ENCODE measurements at regions not wholly inside any gene's neighbourhood (a gene's known extent, or its start where the extent isn't known, plus 50 kb on each side); places are given as distances from the start of the nearest gene placed in this dataset.

- no peak for TF ChIP-seq POLR2AphosphoS5 (IDR thresholded peaks at IDR 0.05; ENCODE audit: low read depth, low read length)
- TF ChIP-seq SMC3 (IDR thresholded peaks at IDR 0.05; ENCODE audit: low read depth, low read length): no peak
- TF ChIP-seq, protein P1, sequence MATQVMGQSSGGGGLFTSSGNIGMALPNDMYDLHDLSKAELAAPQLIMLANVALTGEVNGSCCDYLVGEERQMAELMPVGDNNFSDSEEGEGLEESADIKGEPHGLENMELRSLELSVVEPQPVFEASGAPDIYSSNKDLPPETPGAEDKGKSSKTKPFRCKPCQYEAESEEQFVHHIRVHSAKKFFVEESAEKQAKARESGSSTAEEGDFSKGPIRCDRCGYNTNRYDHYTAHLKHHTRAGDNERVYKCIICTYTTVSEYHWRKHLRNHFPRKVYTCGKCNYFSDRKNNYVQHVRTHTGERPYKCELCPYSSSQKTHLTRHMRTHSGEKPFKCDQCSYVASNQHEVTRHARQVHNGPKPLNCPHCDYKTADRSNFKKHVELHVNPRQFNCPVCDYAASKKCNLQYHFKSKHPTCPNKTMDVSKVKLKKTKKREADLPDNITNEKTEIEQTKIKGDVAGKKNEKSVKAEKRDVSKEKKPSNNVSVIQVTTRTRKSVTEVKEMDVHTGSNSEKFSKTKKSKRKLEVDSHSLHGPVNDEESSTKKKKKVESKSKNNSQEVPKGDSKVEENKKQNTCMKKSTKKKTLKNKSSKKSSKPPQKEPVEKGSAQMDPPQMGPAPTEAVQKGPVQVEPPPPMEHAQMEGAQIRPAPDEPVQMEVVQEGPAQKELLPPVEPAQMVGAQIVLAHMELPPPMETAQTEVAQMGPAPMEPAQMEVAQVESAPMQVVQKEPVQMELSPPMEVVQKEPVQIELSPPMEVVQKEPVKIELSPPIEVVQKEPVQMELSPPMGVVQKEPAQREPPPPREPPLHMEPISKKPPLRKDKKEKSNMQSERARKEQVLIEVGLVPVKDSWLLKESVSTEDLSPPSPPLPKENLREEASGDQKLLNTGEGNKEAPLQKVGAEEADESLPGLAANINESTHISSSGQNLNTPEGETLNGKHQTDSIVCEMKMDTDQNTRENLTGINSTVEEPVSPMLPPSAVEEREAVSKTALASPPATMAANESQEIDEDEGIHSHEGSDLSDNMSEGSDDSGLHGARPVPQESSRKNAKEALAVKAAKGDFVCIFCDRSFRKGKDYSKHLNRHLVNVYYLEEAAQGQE (IDR thresholded peaks at IDR 0.05; ENCODE audit: low read depth, low read length): no peak
- no peak for TF ChIP-seq MXI1 (IDR thresholded peaks at IDR 0.05; ENCODE audit: low read depth, low read length)
- no peak for TF ChIP-seq NFIC (IDR thresholded peaks at IDR 0.05; ENCODE audit: borderline replicate concordance)
- TF ChIP-seq, protein P2, sequence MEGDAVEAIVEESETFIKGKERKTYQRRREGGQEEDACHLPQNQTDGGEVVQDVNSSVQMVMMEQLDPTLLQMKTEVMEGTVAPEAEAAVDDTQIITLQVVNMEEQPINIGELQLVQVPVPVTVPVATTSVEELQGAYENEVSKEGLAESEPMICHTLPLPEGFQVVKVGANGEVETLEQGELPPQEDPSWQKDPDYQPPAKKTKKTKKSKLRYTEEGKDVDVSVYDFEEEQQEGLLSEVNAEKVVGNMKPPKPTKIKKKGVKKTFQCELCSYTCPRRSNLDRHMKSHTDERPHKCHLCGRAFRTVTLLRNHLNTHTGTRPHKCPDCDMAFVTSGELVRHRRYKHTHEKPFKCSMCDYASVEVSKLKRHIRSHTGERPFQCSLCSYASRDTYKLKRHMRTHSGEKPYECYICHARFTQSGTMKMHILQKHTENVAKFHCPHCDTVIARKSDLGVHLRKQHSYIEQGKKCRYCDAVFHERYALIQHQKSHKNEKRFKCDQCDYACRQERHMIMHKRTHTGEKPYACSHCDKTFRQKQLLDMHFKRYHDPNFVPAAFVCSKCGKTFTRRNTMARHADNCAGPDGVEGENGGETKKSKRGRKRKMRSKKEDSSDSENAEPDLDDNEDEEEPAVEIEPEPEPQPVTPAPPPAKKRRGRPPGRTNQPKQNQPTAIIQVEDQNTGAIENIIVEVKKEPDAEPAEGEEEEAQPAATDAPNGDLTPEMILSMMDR (IDR thresholded peaks at IDR 0.05): no peak
- no peak for TF ChIP-seq MEF2A (IDR thresholded peaks at IDR 0.05; ENCODE audit: borderline replicate concordance, low read depth)
- TF ChIP-seq PBX3 (IDR thresholded peaks at IDR 0.05): no peak
- no peak for TF ChIP-seq EP300 (IDR thresholded peaks at IDR 0.05; ENCODE audit: borderline replicate concordance in 1 of 2, low read depth in 1 of 2, low read length in 1 of 2)
- TF ChIP-seq SIN3A (IDR thresholded peaks at IDR 0.05; ENCODE audit: borderline replicate concordance, low read depth, low read length): no peak
- TF ChIP-seq, protein P3, sequence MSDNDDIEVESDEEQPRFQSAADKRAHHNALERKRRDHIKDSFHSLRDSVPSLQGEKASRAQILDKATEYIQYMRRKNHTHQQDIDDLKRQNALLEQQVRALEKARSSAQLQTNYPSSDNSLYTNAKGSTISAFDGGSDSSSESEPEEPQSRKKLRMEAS (IDR thresholded peaks at IDR 0.05; ENCODE audit: low read depth): no peak
- TF ChIP-seq EZH2phosphoT487 (IDR thresholded peaks at IDR 0.05; ENCODE audit: borderline replicate concordance, low read depth): no peak
- TF ChIP-seq RXRA (IDR thresholded peaks at IDR 0.05; ENCODE audit: borderline replicate concordance, low read depth): no peak
- TF ChIP-seq YY1 (IDR thresholded peaks at IDR 0.05; ENCODE audit: low read depth): no peak
These were observed 200.7 kb downstream of the MYCN start for GRCh38 chr2:16140771-16141640.
